IMR-90 (cell line): ENCODE measurements at regions not wholly inside any gene's neighbourhood (a gene's known extent, or its start where the extent isn't known, plus 50 kb on each side); places are given as distances from the start of the nearest gene placed in this dataset.

ENCODE experiments used
- ATAC-seq: fragments of 200-7000 bp; cut with Tn5 transposase; 2 replicates; pipeline ENCODE4 v1.9.1; 2020; ENCODE audit warnings: low read depth, mild to moderate bottlenecking, moderate library complexity
- BruUV-seq: library from RNA; stranded (reverse); fragments of 400-500 nt; replicated peaks from 2 replicates; lab custom pipeline; 2021; lab: Mats Ljungman, UMichigan
- CTCF ChIA-PET: fragments of 300-600 bp; formaldehyde crosslinking; extraction: SDS; loops from one replicate; lab custom pipeline; 2021; ENCODE audit warnings: antibody characterized with exemption; lab: Yijun Ruan, JAX
- POLR2A ChIA-PET: fragments of 300-600 bp; sonication (Branson Sonifier 250); formaldehyde crosslinking; loops from one replicate; lab custom pipeline; 2022; ENCODE audit warnings: antibody characterized with exemption; ENCODE audit not compliant: unreplicated experiment; lab: Charles Lee
- DNase-seq: peaks from one replicate; pipeline ENCODE4 v3.0.0; 2013
- H2AFZ ChIP-seq: replicated peaks from 2 replicates; pipeline ENCODE3; 2013; ENCODE audit warnings: low read length, mild to moderate bottlenecking; ENCODE audit not compliant: poor library complexity
- H2AK5ac ChIP-seq: 2 replicates; pipeline ENCODE4 v1.6.1; 2013; ENCODE audit warnings: low read depth, low read length, inconsistent platforms
- H2AK9ac ChIP-seq: replicated peaks from 2 replicates; pipeline ENCODE3; 2013; ENCODE audit warnings: mild to moderate bottlenecking, low read depth, low read length, moderate library complexity; ENCODE audit not compliant: poor library complexity
- H2BK120ac ChIP-seq: 2 replicates; pipeline ENCODE4 v1.6.1; 2013; ENCODE audit warnings: low read depth, low read length, inconsistent platforms
- H2BK15ac ChIP-seq: 3 replicates; pipeline ENCODE4 v1.6.1; 2013; ENCODE audit warnings: low read depth, low read length, inconsistent platforms
- H2BK20ac ChIP-seq: 2 replicates; pipeline ENCODE4 v1.6.1; 2013; ENCODE audit warnings: low read depth, mild to moderate bottlenecking, inconsistent platforms, low read length, moderate library complexity
- H2BK5ac ChIP-seq: 2 replicates; pipeline ENCODE4 v1.6.1; 2013; ENCODE audit warnings: mild to moderate bottlenecking, low read depth, low read length, inconsistent platforms; ENCODE audit not compliant: poor library complexity, severe bottlenecking
- H3K14ac ChIP-seq: replicated peaks from 2 replicates; pipeline ENCODE4 v1.6.1; 2013; ENCODE audit warnings: low read depth, low read length, inconsistent platforms
- H3K18ac ChIP-seq: 2 replicates; pipeline ENCODE4 v1.6.1; 2013; ENCODE audit warnings: low read depth, low read length, control low read depth
- H3K23ac ChIP-seq: 2 replicates; pipeline ENCODE4 v1.6.1; 2013; ENCODE audit warnings: low read depth, low read length, inconsistent platforms
- H3K27ac ChIP-seq: 2 replicates; pipeline ENCODE4 v1.5.1; 2013; ENCODE audit warnings: mild to moderate bottlenecking, control low read depth, low read length; ENCODE audit not compliant: insufficient read depth
- H3K27me3 ChIP-seq: 2 replicates; pipeline ENCODE4 v1.6.1; 2013; ENCODE audit warnings: low read length; ENCODE audit not compliant: control insufficient read depth, insufficient read depth
- H3K36me3 ChIP-seq: 2 replicates; pipeline ENCODE4 v1.6.1; 2013; ENCODE audit warnings: low read length, mixed read lengths; ENCODE audit not compliant: control insufficient read depth, insufficient read depth
- H3K4ac ChIP-seq: 2 replicates; pipeline ENCODE4 v1.6.1; 2013; ENCODE audit warnings: low read depth, low read length, inconsistent platforms
- H3K4me1 ChIP-seq: 2 replicates; pipeline ENCODE4 v1.6.1; 2013; ENCODE audit warnings: low read length, mixed read lengths; ENCODE audit not compliant: control insufficient read depth, insufficient read depth
- H3K4me2 ChIP-seq: 2 replicates; pipeline ENCODE4 v1.6.1; 2013; ENCODE audit warnings: low read depth, mild to moderate bottlenecking, control low read depth, low read length, moderate library complexity
- H3K4me3 ChIP-seq: 2 replicates; pipeline ENCODE4 v1.5.1; 2013; ENCODE audit warnings: low read depth, mild to moderate bottlenecking, control low read depth, low read length, moderate library complexity; ENCODE audit not compliant: insufficient read depth
- H3K56ac ChIP-seq: 2 replicates; pipeline ENCODE4 v1.6.1; 2013; ENCODE audit warnings: low read length, inconsistent platforms; ENCODE audit not compliant: insufficient read depth; ENCODE audit errors: extremely low read depth
- H3K79me1 ChIP-seq, 2 experiments: 2 replicates each; pipeline ENCODE4 v1.6.1; 2013; ENCODE audit warnings: low read length in 2 of 2, inconsistent platforms in 1 of 2, low read depth in 1 of 2
- H3K9ac ChIP-seq: 2 replicates; pipeline ENCODE4 v1.6.1; 2013; ENCODE audit warnings: low read depth, low read length, control low read depth
- H3K9me1 ChIP-seq: 2 replicates; pipeline ENCODE4 v1.6.1; 2013; ENCODE audit warnings: low read length, inconsistent platforms; ENCODE audit not compliant: insufficient read depth
- H3K9me3 ChIP-seq: 2 replicates; pipeline ENCODE4 v1.6.1; 2013; ENCODE audit warnings: low read length; ENCODE audit not compliant: control insufficient read depth, insufficient read depth
- H4K20me1 ChIP-seq: 2 replicates; pipeline ENCODE4 v1.6.1; 2013; ENCODE audit warnings: low read length, inconsistent platforms; ENCODE audit not compliant: insufficient read depth
- H4K5ac ChIP-seq: 2 replicates; pipeline ENCODE4 v1.6.1; 2013; ENCODE audit warnings: mild to moderate bottlenecking, low read depth, low read length, control low read depth
- H4K8ac ChIP-seq, 2 experiments: 2 replicates each; pipeline ENCODE4 v1.6.1; 2013; ENCODE audit warnings: low read depth in 2 of 2, low read length in 2 of 2, control low read depth in 1 of 2, inconsistent platforms in 1 of 2
- H4K91ac ChIP-seq: 2 replicates; pipeline ENCODE4 v1.6.1; 2013; ENCODE audit warnings: low read depth, low read length, inconsistent platforms; ENCODE audit not compliant: insufficient read depth
- BHLHE40 ChIP-seq: fragments of 150-350 bp; IDR thresholded peaks from 2 replicates; pipeline ENCODE4 v1.6.1; 2016; ENCODE audit warnings: mild to moderate bottlenecking, low read depth, low read length
- CHD1 ChIP-seq: IDR thresholded peaks from 2 replicates; pipeline ENCODE4 v1.6.1; 2012; ENCODE audit warnings: low read depth, low read length, improper control_type of control experiment
- CTCF ChIP-seq: conservative IDR thresholded peaks from 2 replicates; pipeline ENCODE4 v1.5.1; 2012; ENCODE audit warnings: mild to moderate bottlenecking, low read depth, low read length, improper control_type of control experiment
- ELK1 ChIP-seq: fragments of 150-350 bp; IDR thresholded peaks from 2 replicates; pipeline ENCODE4 v1.6.1; 2016; ENCODE audit warnings: low read depth, mild to moderate bottlenecking, low read length, moderate library complexity, borderline replicate concordance
- FOS ChIP-seq: fragments of 150-350 bp; IDR thresholded peaks from 2 replicates; pipeline ENCODE4 v1.6.1; 2016; ENCODE audit warnings: low read depth, low read length
- MAFK ChIP-seq: IDR thresholded peaks from 2 replicates; pipeline ENCODE4 v1.6.1; 2012; ENCODE audit warnings: low read depth, low read length, improper control_type of control experiment
- NFE2L2 ChIP-seq: fragments of 150-350 bp; IDR thresholded peaks from 2 replicates; pipeline ENCODE4 v1.6.1; 2016; ENCODE audit warnings: low read depth, mild to moderate bottlenecking, low read length
- POLR2A ChIP-seq: IDR thresholded peaks from 2 replicates; pipeline ENCODE4 v1.6.1; 2012; ENCODE audit warnings: mild to moderate bottlenecking, low read depth, low read length
- RFX5 ChIP-seq: IDR thresholded peaks from 2 replicates; pipeline ENCODE4 v1.8.0; 2012; ENCODE audit warnings: low read depth, mild to moderate bottlenecking, low read length, moderate library complexity
- SMC3 ChIP-seq: fragments of 150-350 bp; IDR thresholded peaks from 2 replicates; pipeline ENCODE4 v1.6.1; 2016; ENCODE audit warnings: low read depth, mild to moderate bottlenecking, antibody characterized with exemption, low read length, moderate library complexity
- USF2 ChIP-seq: fragments of 150-350 bp; IDR thresholded peaks from 2 replicates; pipeline ENCODE4 v1.6.1; 2017; ENCODE audit warnings: mild to moderate bottlenecking, antibody characterized with exemption, low read length, low read depth
- WGBS, 2 experiments: methylation state at CpG; one replicate each; pipeline versions ENCODE4 v1.1.5 to v1.1.7; 2013; ENCODE audit warnings: missing lambda C conversion rate in 2 of 2; ENCODE audit not compliant: insufficient read length in 1 of 2; ENCODE audit errors: extremely low coverage in 2 of 2; 5-methylcytosine and 5-hydroxymethylcytosine counted together
- dilution Hi-C: fragments of 300-500 bp; cut with HindIII; formaldehyde crosslinking; loops from one replicate; pipeline ENCODE4 v1.14.3; 2018; ENCODE audit warnings: low sequenced_read_pairs; ENCODE audit not compliant: unreplicated experiment
- in situ Hi-C: fragments of 300-500 bp; cut with MboI; formaldehyde crosslinking; loops from 3 replicates; pipeline ENCODE4 v1.14.3; 2019; ENCODE audit warnings: low sequenced_read_pairs, inconsistent platforms, mixed read lengths
- intact Hi-C: fragments of 100-400 bp; cut with micrococcal nuclease; formaldehyde crosslinking; loops from 2 replicates; pipeline ENCODE4 v1.10.0; 2022

GRCh38 chr17:427327-427726, 74.7 kb upstream of the RPH3AL start:
- Histone ChIP-seq H3K79me1 (no peaks in the 10 kb centered on the region), H4K91ac (no peak overlapping the region), H2BK15ac (no peak overlapping the region), H3K4me3 (no peak overlapping the region), H3K27me3 (no peaks in the 10 kb centered on the region), H3K23ac (no peak overlapping the region), H3K36me3 (no peaks in the 10 kb centered on the region), H3K9ac (no peak overlapping the region), H2BK5ac (no peak overlapping the region), H4K20me1 (no peaks in the 10 kb centered on the region), H3K4me2 (no peak overlapping the region), H2BK20ac (no peak overlapping the region), H2BK120ac (no peak overlapping the region), H3K14ac (no peak overlapping the region), H2AFZ (no peak overlapping the region), H3K27ac (no peak overlapping the region), H2AK9ac (no peak overlapping the region), H3K4me1 (no peaks in the 10 kb centered on the region), H2AK5ac (no peak overlapping the region), H3K4ac (no peak overlapping the region), H4K8ac (no peak overlapping the region), H3K56ac (no peak overlapping the region), H3K9me1 (no peaks in the 10 kb centered on the region), H4K5ac (no peak overlapping the region), H3K9me3 (peaks cover 7% of the 10 kb centered on the region), H3K18ac (no peak overlapping the region)
- TF ChIP-seq USF2 (no peak), POLR2A (no peak), CHD1 (no peak), RFX5 (no peak), NFE2L2 (no peak), CTCF (no peak), ELK1 (no peak), FOS (no peak), BHLHE40 (no peak), MAFK (no peak), SMC3 (no peak)
- CTCF ChIA-PET = no interaction called here
- no CpG with 5 or more reads among the region's 6 CpGs for WGBS, 2 experiments
- in situ Hi-C loops (no loop called here), dilution Hi-C loops (no loop called here), intact Hi-C loops (no loop called here)
- no peak for ATAC-seq
- DNase-seq = no peak
- POLR2A ChIA-PET = no interaction called here
- BruUV-seq = no TSS peak
